ENCODE measurements at regions not wholly inside any gene's neighbourhood (a gene's known extent, or its start where the extent isn't known, plus 50 kb on each side); places are given as distances from the start of the nearest gene placed in this dataset.

DNA sequence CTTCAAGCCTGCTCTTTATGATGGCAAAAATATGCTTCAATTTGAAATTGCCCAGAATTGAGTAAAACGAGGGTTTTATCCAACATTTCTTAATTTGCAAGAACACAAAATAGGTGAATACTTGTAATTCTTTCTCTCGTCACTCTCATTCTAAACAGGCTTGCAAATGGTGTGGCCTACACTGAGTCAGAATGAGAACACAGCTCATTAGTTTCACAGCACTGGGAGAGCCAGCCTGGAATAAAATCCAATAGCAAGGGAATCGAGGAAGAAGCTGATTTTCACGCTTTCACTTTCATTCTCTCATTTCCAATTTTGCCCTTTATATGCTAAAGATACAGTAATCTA is 537.5 kb downstream of the LTN1 start:
- H3K9ac ChIP-seq (ENCODE audit: low read length) = no peak overlapping the region
- no peaks in the 10 kb centered on the region for H3K4me1 ChIP-seq (ENCODE audit: control insufficient read depth in 2 of 2, insufficient read depth in 2 of 2, low read length in 2 of 2)
- no peak overlapping the region for H3K27ac Mint-ChIP-seq
- DNase-seq (no peak), ATAC-seq (ENCODE audit: low read depth) (no peak)
- H3K4me1 Mint-ChIP-seq = peaks cover 1% of the 10 kb centered on the region
- H3K36me3 ChIP-seq (replicated peaks in 1 of 2; ENCODE audit: control extremely low read depth in 1 of 2, control insufficient read depth in 1 of 2, extremely low read depth in 1 of 2, insufficient read depth in 2 of 2, low read length in 1 of 2) = no peaks in the 10 kb centered on the region
- H3K27me3 Mint-ChIP-seq = no peaks in the 10 kb centered on the region
- no peak overlapping the region for H3K4me3 ChIP-seq (ENCODE audit: control extremely low read depth in 1 of 5, extremely low read depth in 1 of 5, insufficient read depth in 1 of 5, low read depth in 2 of 5, low read length in 4 of 5)
- H4K20me1 ChIP-seq (ENCODE audit: control insufficient read depth, insufficient read depth, low read length, poor library complexity, severe bottlenecking) = no peaks in the 10 kb centered on the region
- no peaks in the 10 kb centered on the region for H3K9me3 ChIP-seq (ENCODE audit: control extremely low read depth in 1 of 3, control insufficient read depth in 2 of 3, insufficient read depth in 1 of 3, low read length in 2 of 3)
- intact Hi-C loops (cut with micrococcal nuclease) = no loop called here
- CTCF ChIA-PET = no interaction called here
- no peak overlapping the region for H2AFZ ChIP-seq (ENCODE audit: insufficient read depth, low read depth, low read length, poor library complexity, severe bottlenecking)
- H3K4me2 ChIP-seq (replicated peaks; ENCODE audit: low read depth, low read length, poor library complexity, severe bottlenecking) = no peak overlapping the region
- no peaks in the 10 kb centered on the region for H3K79me2 ChIP-seq (ENCODE audit: control insufficient read depth, insufficient read depth, low read length)
- TF ChIP-seq, protein P1, sequence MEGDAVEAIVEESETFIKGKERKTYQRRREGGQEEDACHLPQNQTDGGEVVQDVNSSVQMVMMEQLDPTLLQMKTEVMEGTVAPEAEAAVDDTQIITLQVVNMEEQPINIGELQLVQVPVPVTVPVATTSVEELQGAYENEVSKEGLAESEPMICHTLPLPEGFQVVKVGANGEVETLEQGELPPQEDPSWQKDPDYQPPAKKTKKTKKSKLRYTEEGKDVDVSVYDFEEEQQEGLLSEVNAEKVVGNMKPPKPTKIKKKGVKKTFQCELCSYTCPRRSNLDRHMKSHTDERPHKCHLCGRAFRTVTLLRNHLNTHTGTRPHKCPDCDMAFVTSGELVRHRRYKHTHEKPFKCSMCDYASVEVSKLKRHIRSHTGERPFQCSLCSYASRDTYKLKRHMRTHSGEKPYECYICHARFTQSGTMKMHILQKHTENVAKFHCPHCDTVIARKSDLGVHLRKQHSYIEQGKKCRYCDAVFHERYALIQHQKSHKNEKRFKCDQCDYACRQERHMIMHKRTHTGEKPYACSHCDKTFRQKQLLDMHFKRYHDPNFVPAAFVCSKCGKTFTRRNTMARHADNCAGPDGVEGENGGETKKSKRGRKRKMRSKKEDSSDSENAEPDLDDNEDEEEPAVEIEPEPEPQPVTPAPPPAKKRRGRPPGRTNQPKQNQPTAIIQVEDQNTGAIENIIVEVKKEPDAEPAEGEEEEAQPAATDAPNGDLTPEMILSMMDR (IDR thresholded peaks at IDR 0.05) = no peak
- no peak for TF ChIP-seq EZH2 (IDR thresholded peaks at IDR 0.05; ENCODE audit: borderline replicate concordance, insufficient read depth, low read depth, low read length, poor library complexity, severe bottlenecking)
- H3K4me3 Mint-ChIP-seq = no peak overlapping the region
- POLR2A ChIA-PET = no interaction called here
- no peaks in the 10 kb centered on the region for H3K27me3 ChIP-seq (replicated peaks in 1 of 4; ENCODE audit: control extremely low read depth in 1 of 4, control insufficient read depth in 3 of 4, insufficient read depth in 4 of 4, low read length in 3 of 4)
- no peaks in the 10 kb centered on the region for H3K9me3 Mint-ChIP-seq (ENCODE audit: insufficient read depth)
- WGBS (ENCODE audit: insufficient coverage) = 53% methylated on average over 2 of the region's 4 CpGs
- H3K27ac ChIP-seq (ENCODE audit: low read length in 2 of 2) = no peak overlapping the region

DNA sequence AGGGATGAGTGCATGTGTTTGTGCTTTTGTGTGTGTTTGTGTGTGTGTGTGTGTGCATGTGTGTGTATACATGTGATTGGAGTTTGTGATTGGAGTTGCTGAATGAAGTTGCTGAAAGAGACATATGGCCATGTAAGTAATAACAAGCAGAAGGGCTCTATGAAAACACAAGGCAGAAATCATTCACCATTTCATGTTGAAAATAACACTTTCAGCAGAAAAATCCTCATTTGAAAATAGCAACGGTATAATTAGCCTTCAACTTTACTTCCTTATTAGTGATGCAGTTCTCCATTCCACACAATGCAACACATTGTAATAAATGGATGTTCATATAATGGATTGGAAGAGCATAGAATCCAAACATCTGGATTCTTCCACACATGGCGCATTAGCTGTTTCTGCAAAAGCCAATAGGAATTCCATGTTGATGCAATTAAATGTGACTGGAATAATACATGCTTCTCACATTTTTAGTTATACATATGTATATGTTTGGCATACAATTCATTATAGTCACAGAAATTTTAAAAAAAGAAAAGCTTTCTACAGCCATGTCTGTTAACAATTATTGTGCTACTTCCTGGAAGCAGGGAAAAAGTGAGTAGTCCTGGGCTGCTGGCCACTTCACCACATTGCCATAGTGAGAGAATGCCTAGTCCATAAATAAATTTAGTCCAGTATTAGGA is 538.0 kb downstream of the LTN1 start:
- H3K27ac ChIP-seq (ENCODE audit: low read length in 2 of 2) = no peak overlapping the region
- POLR2A ChIA-PET = no interaction called here
- H4K20me1 ChIP-seq (ENCODE audit: control insufficient read depth, insufficient read depth, low read length, poor library complexity, severe bottlenecking) = no peaks in the 10 kb centered on the region
- no CpG with 5 or more reads among the region's 2 CpGs for WGBS (ENCODE audit: insufficient coverage)
- H3K9me3 ChIP-seq (ENCODE audit: control extremely low read depth in 1 of 3, control insufficient read depth in 2 of 3, insufficient read depth in 1 of 3, low read length in 2 of 3) = no peaks in the 10 kb centered on the region
- H2AFZ ChIP-seq (ENCODE audit: insufficient read depth, low read depth, low read length, poor library complexity, severe bottlenecking) = no peak overlapping the region
- Mint-ChIP-seq H3K4me3 (no peak overlapping the region), H3K27ac (no peak overlapping the region), H3K27me3 (no peaks in the 10 kb centered on the region), H3K9me3 (ENCODE audit: insufficient read depth) (no peaks in the 10 kb centered on the region), H3K4me1 (peaks cover 1% of the 10 kb centered on the region)
- TF ChIP-seq, protein P1 (IDR thresholded peaks at IDR 0.05) = no peak
- TF ChIP-seq EZH2 (IDR thresholded peaks at IDR 0.05; ENCODE audit: borderline replicate concordance, insufficient read depth, low read depth, low read length, poor library complexity, severe bottlenecking) = no peak
- intact Hi-C loops (cut with micrococcal nuclease) = no loop called here
- H3K36me3 ChIP-seq (replicated peaks in 1 of 2; ENCODE audit: control extremely low read depth in 1 of 2, control insufficient read depth in 1 of 2, extremely low read depth in 1 of 2, insufficient read depth in 2 of 2, low read length in 1 of 2) = no peaks in the 10 kb centered on the region
- no peak overlapping the region for H3K4me3 ChIP-seq (ENCODE audit: control extremely low read depth in 1 of 5, extremely low read depth in 1 of 5, insufficient read depth in 1 of 5, low read depth in 2 of 5, low read length in 4 of 5)
- H3K9ac ChIP-seq (ENCODE audit: low read length) = no peak overlapping the region
- CTCF ChIA-PET = no interaction called here
- H3K4me1 ChIP-seq (ENCODE audit: control insufficient read depth in 2 of 2, insufficient read depth in 2 of 2, low read length in 2 of 2) = no peaks in the 10 kb centered on the region
- H3K27me3 ChIP-seq (replicated peaks in 1 of 4; ENCODE audit: control extremely low read depth in 1 of 4, control insufficient read depth in 3 of 4, insufficient read depth in 4 of 4, low read length in 3 of 4) = no peaks in the 10 kb centered on the region
- no peak for DNase-seq
- H3K4me2 ChIP-seq (replicated peaks; ENCODE audit: low read depth, low read length, poor library complexity, severe bottlenecking) = no peak overlapping the region
- no peak for ATAC-seq (ENCODE audit: low read depth)
- H3K79me2 ChIP-seq (ENCODE audit: control insufficient read depth, insufficient read depth, low read length) = no peaks in the 10 kb centered on the region
